Mesodermal cell (in vitro differentiated cells): ENCODE measurements at regions not wholly inside any gene's neighbourhood (a gene's known extent, or its start where the extent isn't known, plus 50 kb on each side); places are given as distances from the start of the nearest gene placed in this dataset.
"Not testable (repeated sequence)": the region's sequence is repeated elsewhere in the genome, so short reads cannot be mapped to it uniquely, and the experiment has no call there.

Experiments used
- H3K27ac ChIP-seq: 2 replicates; pipeline ENCODE4 v1.7.0; 2013; ENCODE audit warnings: mild to moderate bottlenecking, low read depth, low read length, moderate library complexity; ENCODE audit not compliant: severe bottlenecking
- H3K36me3 ChIP-seq: 2 replicates; pipeline ENCODE4 v1.7.1; 2013; ENCODE audit warnings: mild to moderate bottlenecking, low read length, moderate library complexity; ENCODE audit not compliant: control insufficient read depth, insufficient read depth
- H3K4me1 ChIP-seq: one replicate; pipeline ENCODE4 v1.7.1; 2013; ENCODE audit warnings: mild to moderate bottlenecking, low read length; ENCODE audit not compliant: insufficient read depth, control insufficient read depth, poor library complexity, severe bottlenecking
- H3K4me3 ChIP-seq: 2 replicates; pipeline ENCODE4 v1.7.0; 2013; ENCODE audit warnings: low read length, control low read depth, mild to moderate bottlenecking; ENCODE audit not compliant: insufficient read depth, poor library complexity, severe bottlenecking; ENCODE audit errors: extremely low read depth
- H3K9me3 ChIP-seq: 2 replicates; pipeline ENCODE4 v1.7.1; 2013; ENCODE audit warnings: mild to moderate bottlenecking, low read length, moderate library complexity; ENCODE audit not compliant: control insufficient read depth
- WGBS, 2 experiments: methylation state at CpG; one replicate each; pipeline ENCODE4 v1.1.5; 2013; ENCODE audit warnings: missing lambda C conversion rate in 2 of 2; ENCODE audit not compliant: insufficient coverage in 2 of 2; 5-methylcytosine and 5-hydroxymethylcytosine counted together

- H3K9me3 ChIP-seq, result no peaks in the 10 kb centered on the region
- no peak overlapping the region for H3K27ac ChIP-seq
- H3K4me1 ChIP-seq, result peaks cover 7% of the 10 kb centered on the region
- H3K36me3 ChIP-seq, result no peaks in the 10 kb centered on the region
- 45 to 47% methylated on average over 2 of the region's 3 CpGs for WGBS, 2 experiments
- no peak overlapping the region for H3K4me3 ChIP-seq
These were observed 398.9 kb downstream of the RND3 start for GRCh38 chr2:150088538-150088937.

GRCh38 chr2:150085478-150085877 lies 402.0 kb downstream of the RND3 start:
- WGBS, 2 experiments, result no CpG with 5 or more reads among the region's 2 CpGs
- no peak overlapping the region for H3K27ac ChIP-seq
- H3K36me3 ChIP-seq, result no peaks in the 10 kb centered on the region
- no peak overlapping the region for H3K4me3 ChIP-seq
- no peaks in the 10 kb centered on the region for H3K9me3 ChIP-seq
- H3K4me1 ChIP-seq, result peaks cover 7% of the 10 kb centered on the region

- Histone ChIP-seq H3K4me3 (no peak overlapping the region), H3K27ac (no peak overlapping the region), H3K36me3 (no peaks in the 10 kb centered on the region), H3K4me1 (no peaks in the 10 kb centered on the region), H3K9me3 (no peaks in the 10 kb centered on the region)
- WGBS, 2 experiments, result 91 to 100% methylated on average over 1 to 3 of the region's 4 CpGs
These were observed 405.5 kb downstream of the RND3 start for GRCh38 chr2:150081775-150082481.

- H3K4me1 ChIP-seq, result peaks cover 12% of the 10 kb centered on the region
- H3K27ac ChIP-seq, result peak overlapping the region; percentile 74
- no peaks in the 10 kb centered on the region for H3K36me3 ChIP-seq
- no peaks in the 10 kb centered on the region for H3K9me3 ChIP-seq
- WGBS, 2 experiments, result no CpG with 5 or more reads among the region's 1 CpG
- no peak overlapping the region for H3K4me3 ChIP-seq
These were observed 411.2 kb downstream of the RND3 start for GRCh38 chr2:150076281-150076680.

GRCh38 chr2:150075831-150076230 lies 411.6 kb downstream of the RND3 start:
- H3K27ac ChIP-seq, result peak overlapping the region; percentile 74
- no peak overlapping the region for H3K4me3 ChIP-seq
- H3K9me3 ChIP-seq, result no peaks in the 10 kb centered on the region
- no peaks in the 10 kb centered on the region for H3K36me3 ChIP-seq
- peaks cover 12% of the 10 kb centered on the region for H3K4me1 ChIP-seq
- 100% methylated on average over 1 of the region's 2 CpGs; no CpG with 5 or more reads in 1 of the 2 experiments for WGBS, 2 experiments

GRCh38 chr2:150066490-150066889 lies 421.0 kb downstream of the RND3 start:
- WGBS, 2 experiments, result no CpG with 5 or more reads among the region's 1 CpG
- H3K4me1 ChIP-seq, result no peaks in the 10 kb centered on the region
- H3K4me3 ChIP-seq, result no peak overlapping the region
- H3K27ac ChIP-seq, result no peak overlapping the region
- H3K9me3 ChIP-seq, result no peaks in the 10 kb centered on the region
- no peaks in the 10 kb centered on the region for H3K36me3 ChIP-seq

DNA sequence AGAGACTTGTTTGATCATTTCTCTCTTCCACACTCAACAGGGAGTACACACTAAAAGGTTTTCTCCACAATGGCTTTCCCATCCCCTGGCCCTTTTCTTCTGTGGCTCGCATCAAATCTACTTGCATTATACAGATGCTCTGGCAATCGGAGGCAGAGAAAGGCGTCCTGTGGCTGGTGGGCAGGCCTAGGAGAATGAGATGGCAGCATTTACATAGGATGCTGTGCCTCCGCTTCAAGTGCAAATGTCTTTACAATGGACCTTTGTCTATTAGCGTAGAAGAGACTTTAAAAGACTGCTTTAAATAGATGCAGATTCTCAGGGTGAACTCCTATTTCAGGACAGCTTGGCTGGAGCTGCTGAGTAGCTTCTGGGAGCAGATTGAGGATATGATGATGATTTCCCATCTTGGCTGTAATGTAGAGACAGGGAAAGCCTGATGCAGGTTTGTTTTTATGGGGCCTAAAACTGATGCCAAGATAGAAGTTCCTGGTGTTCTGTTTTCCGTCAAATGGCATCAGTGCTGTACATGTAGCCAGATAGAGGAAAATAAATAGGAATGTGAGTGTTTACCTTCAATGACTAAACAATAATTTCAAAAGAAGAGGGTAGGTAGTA lies 423.4 kb downstream of the RND3 start:
- no peaks in the 10 kb centered on the region for H3K36me3 ChIP-seq
- H3K4me3 ChIP-seq, result no peak overlapping the region
- H3K9me3 ChIP-seq, result no peaks in the 10 kb centered on the region
- 70 to 88% methylated on average over 3 to 4 of the region's 6 CpGs for WGBS, 2 experiments
- H3K27ac ChIP-seq, result no peak overlapping the region
- no peaks in the 10 kb centered on the region for H3K4me1 ChIP-seq

DNA sequence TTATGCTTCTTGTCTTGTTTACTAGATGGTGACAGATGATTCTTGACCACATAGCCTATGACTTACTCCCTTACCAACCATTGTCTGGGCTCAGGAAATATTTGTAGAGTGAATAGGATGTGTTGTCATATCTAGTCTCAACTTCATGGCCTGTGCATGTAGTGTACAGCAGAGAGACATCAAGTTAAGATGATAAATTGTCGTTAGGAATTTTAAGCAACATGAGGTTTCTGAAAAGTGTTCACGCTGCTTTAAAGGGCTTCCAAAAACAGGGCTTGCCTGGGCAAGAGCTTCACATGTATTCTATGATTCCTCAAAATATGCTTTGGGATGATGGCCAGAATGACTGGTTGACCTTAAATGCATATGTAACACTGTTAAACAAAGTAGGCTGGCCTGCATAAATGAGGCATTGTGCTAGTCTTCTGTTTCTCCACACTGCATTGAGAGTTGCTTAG lies 424.0 kb downstream of the RND3 start:
- Histone ChIP-seq H3K9me3 (no peaks in the 10 kb centered on the region), H3K27ac (no peak overlapping the region), H3K4me3 (no peak overlapping the region), H3K4me1 (no peaks in the 10 kb centered on the region), H3K36me3 (no peaks in the 10 kb centered on the region)
- 94 to 100% methylated on average over 2 of the region's 2 CpGs for WGBS, 2 experiments

DNA sequence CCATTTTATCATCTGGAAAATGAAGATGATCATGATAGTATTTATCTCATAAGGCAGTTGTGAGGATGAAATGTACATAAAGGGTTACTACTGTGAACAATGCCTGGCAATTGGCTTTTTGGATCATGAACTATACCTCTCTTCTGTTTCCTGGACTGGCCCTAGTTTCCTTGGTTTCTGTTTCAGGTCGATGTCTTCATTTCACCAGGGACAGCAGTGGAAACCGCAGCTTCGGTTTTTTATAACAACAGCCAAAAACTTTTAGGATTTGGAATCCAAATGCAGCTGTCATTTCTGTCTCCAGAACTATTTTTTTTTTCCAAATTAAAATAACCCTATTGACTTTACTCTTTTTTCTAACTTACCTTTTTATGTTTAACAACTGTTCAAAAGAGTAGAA lies 425.1 kb downstream of the RND3 start:
- Histone ChIP-seq H3K4me3 (no peak overlapping the region), H3K4me1 (no peaks in the 10 kb centered on the region), H3K9me3 (no peaks in the 10 kb centered on the region), H3K36me3 (no peaks in the 10 kb centered on the region), H3K27ac (no peak overlapping the region)
- 91 to 94% methylated on average over 3 of the region's 3 CpGs for WGBS, 2 experiments

DNA sequence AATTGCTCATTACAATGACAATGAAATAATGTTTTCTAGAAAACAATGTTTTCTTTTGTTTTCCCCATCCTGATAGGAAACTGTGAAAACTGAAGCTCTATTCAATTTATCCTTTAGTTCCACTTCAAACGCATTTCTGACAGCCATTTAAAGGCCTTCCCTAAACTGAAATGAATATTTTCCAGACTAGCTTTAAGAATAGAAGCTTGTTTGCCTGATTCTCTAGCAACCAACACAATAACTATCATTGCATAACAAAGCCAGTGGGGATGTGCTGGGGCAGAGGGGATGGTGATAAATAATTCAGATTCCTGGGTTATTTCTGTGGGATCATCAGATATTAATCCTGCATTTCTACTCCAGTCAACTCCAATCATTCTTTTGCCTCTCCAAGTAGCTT lies 427.1 kb downstream of the RND3 start:
- no peaks in the 10 kb centered on the region for H3K9me3 ChIP-seq
- no peaks in the 10 kb centered on the region for H3K4me1 ChIP-seq
- no peak overlapping the region for H3K27ac ChIP-seq
- no peaks in the 10 kb centered on the region for H3K36me3 ChIP-seq
- H3K4me3 ChIP-seq, result no peak overlapping the region
- WGBS, 2 experiments, result no CpG with 5 or more reads among the region's 1 CpG

DNA sequence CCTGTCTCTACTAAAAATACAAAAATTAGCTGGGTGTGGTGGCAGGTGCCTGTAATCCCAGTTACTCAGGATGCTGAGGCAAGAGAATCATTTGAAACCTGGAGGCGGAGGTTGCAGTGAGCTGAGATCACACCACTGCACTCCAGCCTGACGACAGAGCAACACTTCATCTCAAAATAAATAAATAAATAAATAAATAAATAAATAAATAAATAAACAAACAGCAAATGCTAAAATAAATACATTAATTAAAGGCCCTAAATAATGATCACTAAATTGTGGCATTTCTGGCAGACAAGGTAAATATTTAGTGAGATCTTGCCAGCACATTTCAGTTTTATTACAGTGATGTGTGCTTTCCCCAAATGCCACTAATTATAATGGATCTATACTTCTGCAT lies 427.8 kb downstream of the RND3 start:
- not testable (repeated sequence) for H3K36me3 ChIP-seq, H3K27ac ChIP-seq, H3K4me1 ChIP-seq, H3K4me3 ChIP-seq, H3K9me3 ChIP-seq
- WGBS, 2 experiments, result no CpG with 5 or more reads among the region's 2 CpGs
